NCI-H524 (cell line): ENCODE measurements at regions not wholly inside any gene's neighbourhood (a gene's known extent, or its start where the extent isn't known, plus 50 kb on each side); places are given as distances from the start of the nearest gene placed in this dataset.
"Not testable (repeated sequence)": the region's sequence is repeated elsewhere in the genome, so short reads cannot be mapped to it uniquely, and the experiment has no call there.

Experiments
- DNase-seq, 2 experiments: peaks; one replicate each; lab custom pipeline; 2025; lab: John Stamatoyannopoulos, UW

DNA sequence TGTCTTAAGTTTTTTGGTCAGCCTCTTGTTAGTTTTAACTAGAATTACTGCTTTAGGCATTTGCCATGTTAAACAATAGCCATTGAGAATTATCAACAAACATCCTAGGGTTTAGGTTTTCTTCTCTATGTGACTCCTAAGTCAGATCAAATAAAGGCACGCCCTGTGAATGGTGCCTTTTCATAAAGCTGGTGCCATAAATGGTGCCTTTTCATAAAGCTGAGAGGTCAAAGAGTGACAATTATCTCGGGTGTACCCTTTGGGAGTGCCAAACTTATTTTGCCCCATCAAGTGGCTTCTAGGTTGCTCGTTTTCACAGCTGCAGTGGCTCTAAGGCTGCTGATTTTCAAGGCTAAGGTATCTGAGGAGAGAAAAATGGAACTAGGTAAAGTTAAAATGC is 391.6 kb downstream of the DMRTA1 start:
- no peak for DNase-seq

DNA sequence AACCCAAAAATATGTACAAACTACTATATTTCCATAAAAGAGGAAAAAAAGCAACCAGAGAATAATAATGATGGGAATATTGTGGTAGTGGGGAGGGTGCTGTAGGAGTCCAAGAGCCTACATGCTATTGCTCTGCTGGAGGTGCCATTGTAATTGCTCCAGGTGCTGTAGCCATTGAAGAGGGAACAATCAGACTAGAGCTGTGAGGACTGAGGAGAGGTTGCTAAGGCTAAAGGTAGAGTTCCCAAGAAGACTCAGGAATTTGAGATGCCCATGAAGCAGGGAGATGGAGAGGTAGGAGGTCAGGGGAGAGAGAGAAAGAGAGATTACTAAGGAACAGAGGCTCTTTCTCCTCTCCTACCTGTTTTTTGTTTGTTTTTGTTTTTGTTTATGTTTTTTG is 394.0 kb downstream of the DMRTA1 start:
- no peak for DNase-seq

DNA sequence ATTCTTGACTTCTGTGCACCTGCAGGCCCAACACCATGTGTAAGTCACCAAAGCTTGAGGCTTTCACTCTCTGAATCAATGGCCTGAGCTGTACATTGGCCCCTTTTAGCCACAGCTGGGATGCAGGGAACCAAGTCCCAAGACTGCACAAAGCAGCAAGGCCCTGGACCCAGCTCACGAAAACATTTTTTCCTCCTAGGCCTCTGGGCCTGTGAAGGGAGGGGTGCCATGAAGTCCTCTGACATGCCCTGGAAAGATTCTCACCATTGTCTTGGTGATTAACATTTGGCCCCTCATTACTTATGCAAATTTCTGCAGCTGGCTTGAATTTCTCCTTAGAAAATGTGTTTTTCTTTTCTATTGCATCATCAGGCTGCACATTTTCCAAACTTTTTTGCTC is 398.6 kb downstream of the DMRTA1 start:
- DNase-seq = not testable (repeated sequence)

DNA sequence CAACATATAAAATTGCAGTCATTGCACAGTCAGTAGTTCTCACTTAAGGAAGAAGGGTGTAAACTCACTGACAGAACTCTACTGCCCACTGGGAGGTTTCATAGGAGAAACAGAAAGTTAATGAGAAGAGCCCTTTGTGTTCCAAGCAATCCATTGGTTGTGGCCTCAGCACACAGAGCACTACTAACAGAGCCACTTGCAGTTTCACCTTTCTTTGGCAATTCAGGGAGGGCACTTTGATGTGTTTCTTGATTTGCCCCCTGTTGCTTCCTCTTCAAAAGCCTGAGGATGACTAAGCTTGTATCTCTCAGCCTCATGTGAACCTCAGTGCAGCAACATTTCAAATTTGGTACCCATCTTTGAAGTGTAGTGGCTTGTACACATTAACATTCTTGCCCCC is 409.4 kb downstream of the DMRTA1 start:
- DNase-seq = no peak

DNA sequence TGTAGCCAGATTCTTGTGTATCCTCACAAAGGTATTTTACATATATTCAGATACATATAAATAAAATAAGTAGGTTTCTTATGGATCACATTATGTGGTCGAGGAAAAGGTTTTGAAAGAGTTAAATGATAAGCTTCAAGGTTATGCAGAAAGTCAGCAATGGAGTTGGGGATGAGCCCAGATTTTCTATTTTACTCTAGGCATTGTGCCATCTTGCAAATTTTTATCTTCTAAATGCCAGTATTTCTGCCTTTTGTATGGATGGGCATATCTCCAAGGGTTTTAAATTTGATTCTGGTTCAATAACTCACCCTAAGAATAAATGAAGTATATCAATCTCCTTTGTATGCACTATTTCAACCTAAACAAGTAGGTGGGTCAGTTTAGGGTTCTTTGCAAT is 410.7 kb downstream of the DMRTA1 start:
- DNase-seq = no peak

DNA sequence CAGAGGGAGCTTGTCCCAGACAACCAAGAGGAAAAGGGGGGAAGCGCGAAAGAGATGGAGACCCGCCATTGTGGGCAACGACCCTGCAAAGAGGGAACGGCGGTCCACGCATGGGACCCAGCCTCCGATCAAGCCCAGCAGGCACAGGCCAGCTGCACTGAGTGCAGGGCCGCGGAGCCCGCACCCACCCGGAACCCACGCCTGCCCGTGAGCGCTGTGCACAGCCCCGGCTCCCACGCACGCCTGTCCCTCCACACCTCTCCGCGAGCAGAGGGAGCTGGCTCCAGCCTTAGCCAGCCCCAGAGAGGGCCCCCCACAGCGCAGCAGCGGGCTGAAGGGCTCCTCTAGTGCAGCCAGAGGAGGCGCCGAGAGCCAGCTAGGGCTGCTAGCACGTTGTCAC is 416.5 kb downstream of the DMRTA1 start:
- DNase-seq = no peak

DNA sequence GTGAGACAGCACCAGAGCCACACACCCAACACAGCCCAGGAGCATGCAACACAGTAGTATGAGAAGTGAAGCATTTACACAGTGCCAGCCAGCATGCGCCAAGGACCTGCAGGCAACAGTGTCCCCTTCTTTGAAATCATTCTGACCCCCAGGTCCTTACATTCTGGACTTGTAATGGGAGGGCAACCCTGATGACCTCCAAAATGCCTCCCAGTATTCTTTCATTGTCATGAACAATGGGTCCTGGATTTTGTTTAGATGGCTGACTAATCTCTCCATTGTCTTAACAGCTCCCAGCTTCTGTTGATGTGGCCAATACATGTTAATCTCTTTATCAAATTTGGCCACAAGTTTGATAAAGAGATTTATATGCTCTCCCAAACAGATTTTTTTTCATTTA is 417.1 kb downstream of the DMRTA1 start:
- DNase-seq = no peak

DNA sequence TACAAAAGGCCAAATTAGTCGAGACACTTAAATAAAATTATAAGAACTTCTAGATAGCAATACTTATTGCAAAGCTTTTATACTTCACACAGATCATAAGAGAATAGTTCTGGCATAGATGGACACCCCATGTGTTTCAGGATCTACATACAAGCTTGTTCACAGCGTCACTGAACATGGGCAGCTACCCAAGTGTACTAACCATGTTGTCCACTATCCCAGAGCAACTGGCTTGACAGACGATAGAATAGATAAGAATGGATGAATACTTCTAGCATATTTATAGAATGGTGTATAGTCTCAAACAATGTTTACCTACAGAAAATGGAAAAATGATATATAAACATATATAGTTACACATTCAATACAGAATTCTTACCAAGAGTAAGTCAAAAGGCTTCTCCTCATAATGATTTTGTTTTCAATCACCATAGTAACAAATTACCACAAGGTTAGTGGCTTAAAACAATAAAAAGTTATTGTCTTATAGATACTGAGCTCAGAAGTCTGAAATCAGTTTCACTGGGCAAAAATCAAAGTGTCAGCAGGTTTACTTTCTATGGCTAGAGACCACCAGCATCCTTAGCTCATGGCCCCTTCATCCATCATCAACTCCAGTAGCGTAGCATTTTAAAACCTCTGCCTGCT is 446.7 kb downstream of the DMRTA1 start:
- no peak for DNase-seq

DNA sequence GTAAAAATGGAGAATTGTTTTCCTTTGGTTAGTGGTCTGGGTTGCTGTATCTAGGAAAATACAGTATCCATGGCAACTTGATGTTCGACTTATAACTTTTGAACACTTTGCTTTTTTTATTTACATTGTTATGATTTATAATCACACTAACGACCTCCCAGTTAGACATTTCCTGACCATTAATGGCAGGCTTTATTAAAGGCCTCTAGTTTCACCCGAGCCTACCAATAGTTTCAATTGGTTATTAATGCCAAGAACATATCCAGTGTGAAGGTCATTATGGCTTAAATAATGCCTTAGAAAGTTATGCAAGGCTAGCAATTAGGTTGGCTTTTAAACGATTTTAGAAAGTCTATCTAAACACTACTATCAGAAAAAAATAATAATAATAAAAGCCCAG is 452.0 kb downstream of the DMRTA1 start:
- DNase-seq = no peak

DNA sequence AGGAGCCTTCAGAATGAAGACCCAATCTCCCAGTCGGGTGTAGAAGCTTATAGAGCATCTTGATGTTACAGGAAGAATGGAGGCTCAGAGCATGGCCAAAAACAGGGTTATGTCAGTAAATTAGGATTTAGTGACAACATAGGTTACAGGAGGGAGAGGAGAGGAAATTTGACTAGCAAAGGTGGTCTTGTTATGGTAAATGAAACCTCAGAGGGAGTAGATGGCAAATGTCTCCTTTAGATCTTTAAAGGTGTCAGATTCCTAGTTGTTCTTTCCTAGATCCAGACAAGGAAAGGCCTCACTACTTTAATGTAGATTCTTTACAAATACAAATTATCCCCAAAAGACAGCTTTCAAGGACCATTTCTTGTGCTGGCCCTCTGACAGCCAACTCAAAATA is 465.0 kb downstream of the DMRTA1 start:
- DNase-seq = no peak

DNA sequence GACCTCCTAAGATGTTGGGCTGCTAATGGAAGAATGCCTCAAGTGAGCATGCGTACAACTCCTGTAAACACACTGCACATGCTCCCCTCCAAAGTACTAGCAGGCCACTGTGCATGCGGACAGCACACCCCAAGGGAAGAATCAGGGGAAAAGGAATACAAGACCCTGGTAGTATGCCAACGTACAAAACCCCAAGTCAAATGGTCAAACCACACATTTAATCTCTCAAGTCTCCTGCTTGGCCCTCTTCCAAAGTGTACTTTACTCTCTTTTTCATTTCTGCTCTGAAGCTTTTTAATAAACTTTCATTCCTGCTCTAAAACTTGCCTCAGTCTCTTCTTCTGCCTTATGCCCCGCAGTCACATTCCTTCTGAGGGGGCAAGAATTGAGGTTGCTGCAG is 466.4 kb downstream of the DMRTA1 start:
- no peak for DNase-seq

DNA sequence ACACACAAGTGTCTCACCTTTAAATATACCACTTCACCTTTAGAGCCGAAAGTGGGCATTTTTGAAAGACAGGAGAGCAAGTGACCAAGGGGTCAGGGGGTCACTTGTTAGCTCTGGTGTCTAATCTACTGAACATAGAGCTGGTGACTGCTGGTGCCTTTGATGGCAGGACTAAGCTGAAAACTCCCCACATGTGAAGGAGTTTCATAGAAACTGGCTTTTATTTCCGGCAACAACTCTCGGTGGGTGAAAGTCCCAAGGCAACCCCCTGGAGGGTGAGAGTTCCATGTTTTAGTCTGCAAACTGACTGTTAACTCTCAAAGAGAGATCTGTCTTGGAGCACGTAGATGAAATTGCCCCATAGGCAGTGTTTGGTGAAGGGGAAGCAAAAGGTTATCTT is 466.9 kb downstream of the DMRTA1 start:
- no peak for DNase-seq

DNA sequence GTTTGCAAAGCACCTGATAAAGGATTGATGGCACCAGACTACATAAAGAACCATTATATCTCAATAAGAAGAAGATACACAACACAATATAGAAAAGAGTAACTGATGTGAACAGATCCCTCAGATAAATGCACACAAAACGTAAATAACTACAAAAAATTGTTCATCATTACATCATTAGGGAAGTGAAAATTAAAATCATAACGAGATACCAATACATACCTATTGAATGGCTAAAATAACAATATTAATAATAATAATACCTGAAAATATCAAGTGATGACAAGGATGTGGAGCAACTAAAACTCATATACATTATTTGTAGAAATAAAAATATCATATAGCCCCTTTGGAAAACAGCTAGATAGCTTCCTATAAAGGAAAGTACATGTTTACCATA is 469.5 kb downstream of the DMRTA1 start:
- DNase-seq = no peak

DNA sequence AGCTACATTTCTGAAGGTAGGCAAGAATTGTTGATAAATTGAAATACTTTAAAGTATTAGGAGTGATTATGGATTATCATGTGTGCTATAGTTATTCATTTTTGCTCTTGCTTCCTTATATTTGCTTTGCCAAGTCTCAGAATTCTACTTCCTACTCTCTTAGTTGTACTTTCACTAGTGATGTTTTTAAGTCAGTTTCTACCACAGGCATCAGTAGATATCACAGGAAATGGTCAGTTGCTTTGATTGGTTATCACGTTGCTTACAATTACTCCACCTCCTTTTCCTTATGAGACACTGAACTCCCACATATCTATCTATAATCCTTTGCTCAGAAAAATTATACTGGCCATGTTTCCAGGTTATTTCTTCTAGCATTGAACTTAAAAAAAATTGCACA is 472.8 kb downstream of the DMRTA1 start:
- DNase-seq = no peak

DNA sequence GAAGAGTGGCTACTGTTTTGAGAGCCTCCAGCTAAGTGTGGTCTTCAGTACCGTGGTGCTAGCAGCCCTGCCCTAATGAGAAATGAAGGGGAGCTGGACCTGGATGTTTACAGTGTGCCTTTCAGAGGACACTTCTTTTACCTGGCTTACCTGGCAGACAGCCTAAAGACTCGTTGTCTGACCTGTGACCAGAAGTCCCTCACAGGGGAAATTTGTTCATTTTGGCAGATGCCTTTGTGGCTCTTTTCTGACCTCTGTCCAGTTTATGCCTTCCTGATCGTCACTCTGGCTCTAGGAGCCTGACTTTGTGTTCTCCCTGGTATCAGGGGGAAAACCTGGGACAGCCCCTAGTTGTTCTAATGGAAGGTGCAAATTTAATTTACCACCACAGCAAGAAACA is 475.1 kb downstream of the DMRTA1 start:
- no peak for DNase-seq

DNA sequence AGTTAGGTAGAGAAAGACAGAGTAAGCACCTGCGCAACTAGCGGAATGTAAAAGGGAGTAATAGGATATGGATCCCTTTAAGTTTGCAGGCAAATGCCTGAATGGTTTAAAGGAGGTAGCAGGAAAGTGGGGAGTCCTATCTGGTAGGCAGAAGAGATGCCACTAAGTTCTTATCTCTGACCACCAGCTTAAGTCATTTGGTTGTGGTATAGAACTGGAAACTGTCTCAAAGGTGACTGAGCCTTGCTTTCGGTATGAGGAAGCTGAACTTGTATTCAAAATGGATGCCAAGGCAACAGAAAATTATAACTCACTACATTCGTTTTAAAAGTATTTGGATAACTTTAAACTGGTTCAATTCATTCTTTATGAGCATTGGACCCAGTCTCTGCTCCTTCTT is 475.6 kb downstream of the DMRTA1 start:
- DNase-seq = no peak

DNA sequence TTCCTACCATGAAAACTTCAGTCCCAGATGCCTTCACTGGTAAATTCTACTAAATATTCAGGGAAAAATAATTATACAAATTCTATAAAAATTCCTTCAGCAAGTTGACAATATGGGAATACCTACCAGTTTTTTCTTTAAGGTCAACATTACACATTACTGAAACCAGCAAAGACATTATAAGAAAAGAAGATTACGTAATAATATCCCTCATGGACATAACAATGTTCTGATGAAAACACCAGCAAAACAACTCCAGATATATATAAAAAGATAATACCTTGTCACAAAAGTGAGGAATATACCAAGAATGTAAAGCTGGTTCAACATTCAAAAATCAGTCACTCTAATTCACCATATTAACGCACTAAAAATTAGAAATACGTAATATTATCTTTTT is 507.9 kb downstream of the DMRTA1 start:
- no peak for DNase-seq

DNA sequence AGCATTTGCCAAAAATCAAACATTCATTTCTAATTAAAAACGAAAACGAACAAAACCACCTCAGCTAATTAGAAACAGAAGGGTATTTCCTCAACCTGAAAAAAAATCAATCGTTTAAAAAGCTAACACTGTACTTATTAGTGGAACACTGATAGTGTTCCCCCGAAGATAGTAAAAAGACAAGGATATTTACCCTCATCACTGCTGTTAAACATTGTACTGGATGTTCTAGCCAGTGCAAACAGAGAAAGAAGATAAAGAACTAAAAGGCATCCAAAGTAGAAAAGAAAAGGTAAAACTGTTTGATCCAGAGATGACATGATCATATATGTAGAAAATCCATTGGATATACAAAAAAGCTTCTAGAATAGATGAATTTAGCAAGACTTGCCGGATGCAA is 508.3 kb downstream of the DMRTA1 start:
- DNase-seq = no peak

DNA sequence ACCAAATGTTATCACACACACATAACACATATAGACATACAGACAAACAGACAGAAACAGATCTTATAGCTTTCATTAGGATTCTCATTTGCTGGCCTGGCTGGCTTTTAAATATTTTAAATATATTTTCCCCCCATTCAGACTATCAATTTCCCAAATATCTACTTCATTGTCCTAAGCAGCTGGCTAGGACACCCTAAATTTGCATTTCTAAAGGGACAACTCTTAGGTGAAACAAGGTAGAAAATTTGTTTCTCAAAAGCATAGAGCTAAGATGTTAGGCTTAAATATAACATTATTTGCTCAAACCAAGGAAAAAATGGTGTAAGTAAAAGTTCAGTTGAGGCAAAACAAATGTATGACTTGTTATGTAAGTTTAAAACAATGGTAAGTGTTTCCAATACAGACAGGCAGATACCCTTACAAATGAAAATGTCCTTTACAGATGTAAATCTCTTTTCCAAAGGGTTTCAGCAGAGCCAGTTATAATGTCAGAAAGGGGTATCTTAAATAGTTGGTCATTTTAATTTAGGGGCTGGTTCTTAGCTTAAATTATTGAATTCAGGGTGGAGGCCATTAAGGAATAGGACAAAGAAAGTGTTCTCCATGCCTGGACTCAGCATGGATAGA is 522.8 kb downstream of the DMRTA1 start:
- DNase-seq = no peak

DNA sequence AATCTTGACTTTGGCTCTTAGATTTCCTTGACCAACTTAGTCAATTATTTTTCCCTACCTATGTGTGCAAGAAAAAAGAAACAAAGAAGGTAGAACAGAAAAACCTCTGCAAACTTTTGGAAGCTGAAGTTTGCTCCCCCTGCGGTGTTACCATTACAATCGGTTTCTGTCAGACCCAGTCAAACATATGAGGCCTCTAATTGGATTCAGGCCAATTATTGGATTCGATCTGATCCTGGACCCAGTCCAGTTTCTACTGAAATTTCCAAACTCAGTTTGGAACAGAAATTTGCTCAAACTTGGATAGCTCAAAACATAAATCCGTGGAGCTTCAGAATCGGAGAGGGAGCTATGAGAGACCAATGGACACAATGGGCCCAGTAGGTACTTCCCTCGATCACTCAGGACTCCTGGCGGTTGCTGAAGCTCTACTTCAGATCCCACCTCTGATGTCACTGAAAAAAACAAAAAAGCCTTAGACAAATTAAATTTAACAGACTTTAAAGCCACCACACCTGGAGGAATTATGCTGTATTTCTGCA is 523.9 kb downstream of the DMRTA1 start:
- DNase-seq = no peak

DNA sequence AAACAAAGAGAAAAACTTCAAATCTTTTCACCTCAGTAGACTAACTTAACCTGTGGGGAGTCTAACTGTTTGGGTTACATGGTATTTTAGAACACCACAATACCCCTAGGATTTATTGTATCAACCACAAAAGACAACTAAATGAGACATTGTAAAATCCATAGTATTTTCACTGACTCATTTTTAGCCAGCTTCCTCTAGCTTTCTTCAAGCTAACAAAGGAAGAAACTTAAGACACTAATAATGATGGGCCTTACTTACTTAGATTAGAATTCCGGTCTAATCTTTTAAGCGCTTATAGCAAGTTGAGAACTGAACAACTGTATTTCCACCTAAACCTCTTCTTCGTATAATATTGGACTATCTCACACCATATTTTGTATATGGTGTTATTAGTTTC is 529.3 kb downstream of the DMRTA1 start:
- DNase-seq = no peak

DNA sequence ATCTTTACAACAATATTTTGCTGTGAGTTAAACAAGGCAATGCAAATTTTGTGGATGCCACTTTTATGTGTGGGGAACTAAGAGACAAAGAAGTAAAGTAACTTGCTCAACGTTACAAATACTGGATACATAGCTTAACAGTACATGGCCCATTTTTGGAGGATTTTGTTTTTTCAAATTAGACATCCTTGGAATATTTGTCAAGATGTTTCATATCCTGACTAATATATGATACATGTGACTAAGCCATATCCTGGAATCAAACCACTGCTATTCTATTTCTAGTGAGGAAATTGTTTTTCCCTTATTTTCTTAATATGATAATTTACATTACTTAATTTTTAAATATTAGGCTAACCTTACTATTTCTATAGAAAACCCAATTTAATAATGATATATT is 529.8 kb downstream of the DMRTA1 start:
- no peak for DNase-seq

DNA sequence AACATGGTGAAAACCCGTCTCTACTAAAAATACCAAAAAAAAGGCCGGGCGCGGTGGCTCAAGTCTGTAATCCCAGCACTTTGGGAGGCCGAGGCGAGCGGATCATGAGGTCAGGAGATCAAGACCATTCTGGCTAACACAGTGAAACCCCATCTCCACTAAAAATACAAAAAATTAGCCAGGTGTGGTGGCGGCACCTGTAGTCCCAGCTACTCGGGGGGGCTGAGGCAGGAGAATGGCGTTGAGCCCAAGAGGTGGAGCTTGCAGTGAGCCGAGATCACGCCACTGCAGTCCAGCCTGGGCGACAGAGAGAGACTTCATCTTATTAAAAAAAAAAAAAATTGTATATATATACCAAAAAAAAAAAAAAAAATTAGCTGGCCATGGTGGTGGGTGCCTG is 533.8 kb downstream of the DMRTA1 start:
- not testable (repeated sequence) for DNase-seq

DNA sequence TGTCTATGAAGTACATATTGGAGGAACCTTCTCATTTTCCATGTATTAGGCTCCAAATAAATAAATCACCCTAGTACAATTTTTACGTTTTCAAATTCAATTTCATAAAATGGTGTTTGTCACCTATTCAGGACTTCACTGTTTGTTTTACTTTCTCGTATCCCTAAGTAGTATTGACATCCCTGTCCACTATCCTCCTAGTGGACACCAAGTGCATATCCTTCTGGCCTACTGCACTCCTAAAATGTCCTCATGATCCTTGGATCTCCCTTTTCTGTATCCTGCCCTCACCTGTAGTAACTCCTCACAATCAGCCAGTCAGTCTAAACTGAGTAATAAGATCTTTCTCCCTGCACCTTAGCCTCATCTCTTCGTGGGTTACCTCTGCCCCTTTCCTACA is 539.9 kb downstream of the DMRTA1 start:
- no peak for DNase-seq
